Natural killer cell treated with Interleukin-12 subunit alpha and Interleukin-12 subunit beta and Interleukin-15 and Interleukin-18, amount 100 ng/mL, for 72 hours (primary cell): ENCODE measurements at regions not wholly inside any gene's neighbourhood (a gene's known extent, or its start where the extent isn't known, plus 50 kb on each side); places are given as distances from the start of the nearest gene placed in this dataset.
"Not testable (repeated sequence)": the region's sequence is repeated elsewhere in the genome, so short reads cannot be mapped to it uniquely, and the experiment has no call there.

Experiments
- ATAC-seq, 2 donors: fragments of 150-1000 bp; cut with Tn5 transposase in 1 of 2; sonication (Bioruptor Pico), chemical (Tn5 transposase) in 1 of 2; 2 replicates each; pipeline ENCODE4 v1.10.0; 2021
- DNase-seq: peaks from one replicate; pipeline ENCODE4 v3.0.0; 2022; ENCODE audit warnings: low spot score
- H3K27ac Mint-ChIP-seq, 2 donors: 1 replicate in 1 of 2; 2 replicates in 1 of 2; pipeline ENCODE4 v1.8.0; 2022; ENCODE audit warnings: mixed read lengths in 2 of 2, mild to moderate bottlenecking in 1 of 2, moderate library complexity in 1 of 2
- H3K27me3 Mint-ChIP-seq, 2 donors: 1 replicate in 1 of 2; 2 replicates in 1 of 2; pipeline ENCODE4 v1.8.0; 2022; ENCODE audit warnings: mixed read lengths in 2 of 2
- H3K36me3 Mint-ChIP-seq: one replicate; pipeline ENCODE4 v1.8.0; 2022; ENCODE audit warnings: mixed read lengths
- H3K4me1 Mint-ChIP-seq, 2 donors: 1 replicate in 1 of 2; 2 replicates in 1 of 2; pipeline ENCODE4 v1.8.0; 2022; ENCODE audit warnings: low read depth in 2 of 2, mixed read lengths in 2 of 2, mild to moderate bottlenecking in 1 of 2
- H3K4me3 Mint-ChIP-seq: one replicate; pipeline ENCODE4 v1.8.0; 2022; ENCODE audit warnings: mixed read lengths
- H3K9me3 Mint-ChIP-seq: 2 replicates; pipeline ENCODE4 v1.8.0; 2022; ENCODE audit warnings: mixed read lengths

- ATAC-seq: no peak
- Mint-ChIP-seq H3K4me1 (no peaks in the 10 kb centered on the region), H3K36me3 (no peaks in the 10 kb centered on the region), H3K4me3 (no peak overlapping the region), H3K27ac (no peak overlapping the region), H3K9me3 (no peaks in the 10 kb centered on the region), H3K27me3 (peaks cover 9 to 30% of the 10 kb centered on the region in 2 donors)
- DNase-seq: no peak
These were observed 50.8 kb upstream of the MBOAT1 start for GRCh38 chr6:20263059-20263458.

- H3K9me3 Mint-ChIP-seq: no peaks in the 10 kb centered on the region
- H3K36me3 Mint-ChIP-seq: no peaks in the 10 kb centered on the region
- H3K27me3 Mint-ChIP-seq: peaks cover 11 to 30% of the 10 kb centered on the region in 2 donors
- no peak overlapping the region for H3K27ac Mint-ChIP-seq
- no peaks in the 10 kb centered on the region for H3K4me1 Mint-ChIP-seq
- DNase-seq: no peak
- no peak for ATAC-seq
- no peak overlapping the region for H3K4me3 Mint-ChIP-seq
These were observed 53.6 kb upstream of the MBOAT1 start for GRCh38 chr6:20265842-20266241.

GRCh38 chr6:20266851-20267608 is 54.8 kb upstream of the MBOAT1 start:
- Mint-ChIP-seq H3K27me3 (peaks cover 13 to 36% of the 10 kb centered on the region in 2 donors), H3K4me3 (no peak overlapping the region), H3K4me1 (no peaks in the 10 kb centered on the region), H3K9me3 (no peaks in the 10 kb centered on the region), H3K27ac (no peak overlapping the region), H3K36me3 (no peaks in the 10 kb centered on the region)
- no peak for DNase-seq
- ATAC-seq: no peak

DNA sequence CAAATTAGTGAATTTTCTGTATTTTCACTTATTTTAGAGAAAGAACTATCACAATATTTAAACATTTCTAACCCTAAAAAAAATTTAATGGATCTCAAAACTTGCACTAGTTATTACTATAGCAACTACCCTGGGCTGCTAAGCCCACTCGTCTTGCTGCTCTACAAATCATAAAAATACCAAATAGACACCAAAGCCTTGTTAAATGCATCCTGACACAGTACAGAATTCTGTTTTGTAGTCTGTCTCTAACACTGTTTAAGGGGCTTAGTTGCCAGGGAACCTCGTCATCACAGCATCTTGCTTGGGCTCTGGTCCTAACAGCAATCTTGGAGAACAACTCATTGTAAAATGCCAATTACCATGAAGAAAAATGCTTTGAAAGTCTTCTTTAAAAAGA is 56.9 kb upstream of the MBOAT1 start:
- ATAC-seq (no peak), DNase-seq (no peak)
- no peaks in the 10 kb centered on the region for H3K36me3 Mint-ChIP-seq
- H3K4me1 Mint-ChIP-seq: no peaks in the 10 kb centered on the region
- no peak overlapping the region for H3K4me3 Mint-ChIP-seq
- no peaks in the 10 kb centered on the region for H3K9me3 Mint-ChIP-seq
- H3K27ac Mint-ChIP-seq: no peak overlapping the region
- H3K27me3 Mint-ChIP-seq: peaks cover 16 to 26% of the 10 kb centered on the region in 2 donors

- peaks cover 17 to 22% of the 10 kb centered on the region in 2 donors for H3K27me3 Mint-ChIP-seq
- no peak overlapping the region for H3K27ac Mint-ChIP-seq
- H3K9me3 Mint-ChIP-seq: no peaks in the 10 kb centered on the region
- no peak overlapping the region for H3K4me3 Mint-ChIP-seq
- ATAC-seq: no peak
- H3K4me1 Mint-ChIP-seq: no peaks in the 10 kb centered on the region
- no peaks in the 10 kb centered on the region for H3K36me3 Mint-ChIP-seq
- DNase-seq: no peak
These were observed 59.5 kb upstream of the MBOAT1 start for GRCh38 chr6:20271818-20272217.

- no peak overlapping the region for H3K27ac Mint-ChIP-seq
- no peaks in the 10 kb centered on the region for H3K9me3 Mint-ChIP-seq
- no peaks in the 10 kb centered on the region for H3K4me1 Mint-ChIP-seq
- no peaks in the 10 kb centered on the region for H3K36me3 Mint-ChIP-seq
- ATAC-seq (no peak), DNase-seq (no peak)
- no peak overlapping the region for H3K4me3 Mint-ChIP-seq
- peaks cover 15 to 26% of the 10 kb centered on the region in 2 donors for H3K27me3 Mint-ChIP-seq
These were observed 61.9 kb upstream of the MBOAT1 start for GRCh38 chr6:20274137-20274536.

- ATAC-seq, H3K4me3 Mint-ChIP-seq, H3K4me1 Mint-ChIP-seq, H3K36me3 Mint-ChIP-seq, H3K9me3 Mint-ChIP-seq, H3K27ac Mint-ChIP-seq, DNase-seq: not testable (repeated sequence)
- H3K27me3 Mint-ChIP-seq: peaks cover 24 to 43% of the 10 kb centered on the region in 2 donors
These were observed 63.6 kb upstream of the MBOAT1 start for GRCh38 chr6:20275837-20276236.

GRCh38 chr6:20277724-20278123 is 65.5 kb upstream of the MBOAT1 start:
- H3K4me1 Mint-ChIP-seq, ATAC-seq, DNase-seq, H3K27ac Mint-ChIP-seq, H3K9me3 Mint-ChIP-seq, H3K4me3 Mint-ChIP-seq, H3K36me3 Mint-ChIP-seq: not testable (repeated sequence)
- H3K27me3 Mint-ChIP-seq: peaks cover 30 to 53% of the 10 kb centered on the region in 2 donors

DNA sequence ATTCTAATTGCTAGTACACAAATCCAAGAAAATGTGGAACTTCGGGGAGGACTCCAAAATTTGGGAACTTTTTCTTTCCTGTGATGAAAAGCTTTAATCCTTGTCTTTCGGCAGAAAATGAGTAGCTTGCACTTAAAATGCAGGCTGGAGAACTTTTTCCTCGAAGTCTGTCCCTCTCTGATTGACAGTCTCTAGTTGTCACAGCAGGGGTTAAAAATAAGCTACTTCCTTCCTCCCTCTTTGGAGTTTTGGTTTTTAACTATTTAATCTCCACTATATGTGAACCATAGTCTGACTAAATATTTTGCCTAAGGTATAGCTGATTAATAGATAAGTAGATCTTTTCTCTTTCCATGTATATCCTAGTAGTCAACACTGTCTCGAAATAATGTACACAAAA is 66.8 kb upstream of the MBOAT1 start:
- no peak for ATAC-seq
- Mint-ChIP-seq H3K4me1 (no peaks in the 10 kb centered on the region), H3K27me3 (peaks cover 39 to 64% of the 10 kb centered on the region in 2 donors), H3K36me3 (peaks cover 8% of the 10 kb centered on the region), H3K9me3 (no peaks in the 10 kb centered on the region), H3K4me3 (no peak overlapping the region), H3K27ac (no peak overlapping the region)
- no peak for DNase-seq

- Mint-ChIP-seq H3K4me3 (no peak overlapping the region), H3K9me3 (peaks cover 4% of the 10 kb centered on the region), H3K36me3 (peaks cover 8% of the 10 kb centered on the region), H3K27me3 (peaks cover 40 to 65% of the 10 kb centered on the region in 2 donors), H3K4me1 (no peaks in the 10 kb centered on the region), H3K27ac (no peak overlapping the region)
- no peak for DNase-seq
- ATAC-seq: no peak
These were observed 67.5 kb upstream of the MBOAT1 start for GRCh38 chr6:20279608-20280287.

DNA sequence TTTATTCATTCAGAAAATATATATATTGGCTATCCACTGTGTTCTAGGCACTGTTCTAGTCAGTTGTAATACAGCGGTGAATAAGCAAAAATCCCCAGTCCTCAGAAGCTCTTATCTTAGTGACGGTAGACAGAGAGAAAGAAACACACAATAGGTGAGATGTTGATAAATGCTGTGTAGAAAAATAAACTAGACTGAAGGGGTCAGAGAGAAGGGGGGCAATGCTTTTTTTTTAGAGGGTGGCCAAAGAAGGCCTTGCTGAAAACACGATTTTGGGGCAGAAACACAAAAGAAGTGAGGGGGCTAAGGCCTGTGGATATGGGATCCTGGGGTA is 68.0 kb upstream of the MBOAT1 start:
- H3K4me3 Mint-ChIP-seq: no peak overlapping the region
- H3K4me1 Mint-ChIP-seq: no peaks in the 10 kb centered on the region
- peaks cover 42 to 66% of the 10 kb centered on the region in 2 donors for H3K27me3 Mint-ChIP-seq
- H3K9me3 Mint-ChIP-seq: peaks cover 4% of the 10 kb centered on the region
- H3K27ac Mint-ChIP-seq: no peak overlapping the region
- H3K36me3 Mint-ChIP-seq: peaks cover 8% of the 10 kb centered on the region
- DNase-seq (no peak), ATAC-seq (no peak)

GRCh38 chr6:20284672-20285071 is 72.4 kb upstream of the MBOAT1 start:
- Mint-ChIP-seq H3K9me3 (peaks cover 4% of the 10 kb centered on the region), H3K4me1 (no peaks in the 10 kb centered on the region), H3K27me3 (peaks cover 42 to 64% of the 10 kb centered on the region in 2 donors), H3K36me3 (peaks cover 8% of the 10 kb centered on the region), H3K27ac (no peak overlapping the region), H3K4me3 (no peak overlapping the region)
- ATAC-seq: no peak
- no peak for DNase-seq

GRCh38 chr6:20286968-20287565 is 74.8 kb upstream of the MBOAT1 start:
- Mint-ChIP-seq H3K4me1 (peaks cover 3 to 6% of the 10 kb centered on the region in 2 donors), H3K27me3 (peaks cover 26 to 40% of the 10 kb centered on the region in 2 donors), H3K36me3 (peaks cover 8% of the 10 kb centered on the region), H3K27ac (no peak overlapping the region), H3K4me3 (no peak overlapping the region), H3K9me3 (peaks cover 4% of the 10 kb centered on the region)
- no peak for ATAC-seq
- DNase-seq: no peak
